HCT116 (cell line): ENCODE measurements at regions not wholly inside any gene's neighbourhood (a gene's known extent, or its start where the extent isn't known, plus 50 kb on each side); places are given as distances from the start of the nearest gene placed in this dataset.

Source experiments
- ATAC-seq: fragments of 200-7000 bp; cut with Tn5 transposase; 2 replicates; pipeline ENCODE4 v1.9.1; 2020; ENCODE audit warnings: mild to moderate bottlenecking, moderate library complexity
- BruUV-seq: library from RNA; stranded (reverse); fragments of 400-500 nt; replicated peaks from 2 replicates; lab custom pipeline; 2021; lab: Mats Ljungman, UMichigan
- CTCF ChIA-PET: fragments of 300-600 bp; sonication (Branson Sonifier 250); formaldehyde crosslinking; loops from one replicate; lab custom pipeline; 2021; ENCODE audit warnings: antibody characterized with exemption; lab: Charles Lee
- POLR2A ChIA-PET: fragments of 300-600, 350-600 bp; sonication (Branson Sonifier 250); formaldehyde crosslinking; loops from one replicate; lab custom pipeline; 2021; ENCODE audit warnings: antibody characterized with exemption; lab: Charles Lee
- RAD21 ChIA-PET, 2 experiments: fragments of 300-600 bp; sonication (Branson Sonifier 250); formaldehyde crosslinking; loops; one replicate each; lab custom pipeline; 2023; ENCODE audit warnings: low total read pairs in 2 of 2; ENCODE audit not compliant: uncharacterized antibody in 2 of 2, unreplicated experiment in 2 of 2, low non-redundant PET in 1 of 2; lab: Charles Lee
- DNase-seq: peaks from one replicate; pipeline ENCODE4 v3.0.0-alpha.2; 2010; ENCODE audit warnings: low read depth, low spot score
- H2AFZ ChIP-seq: fragments of 200-600 bp; shearing (Covaris generic), sonication (generic); 2 replicates; pipeline ENCODE4 v1.6.1; 2017; ENCODE audit warnings: low read depth, mixed run types, mixed read lengths, antibody characterized with exemption, low read length; ENCODE audit not compliant: poor library complexity, severe bottlenecking
- H3K27ac ChIP-seq: 2 replicates; pipeline ENCODE4 v1.5.1; 2012; ENCODE audit warnings: low read depth, low read length
- H3K27me3 ChIP-seq: fragments of 200-600 bp; sonication (generic); 2 replicates; pipeline ENCODE4 v1.6.1; 2016; ENCODE audit warnings: mixed run types, low read length, mixed read lengths; ENCODE audit not compliant: insufficient read depth
- H3K36me3 ChIP-seq, 2 experiments: fragments of 200-500 bp in 1 of 2; fragments of 200-600 bp in 1 of 2; sonication (Bioruptor generic) in 1 of 2; sonication (generic) in 1 of 2; 2 replicates each; pipeline versions ENCODE4 v1.5.1 to v1.6.1; 2014 to 2016; ENCODE audit warnings: low read length in 2 of 2, inconsistent platforms in 1 of 2, mixed read lengths in 1 of 2, mixed run types in 1 of 2; ENCODE audit not compliant: insufficient read depth in 2 of 2, control insufficient read depth in 1 of 2
- H3K4me1 ChIP-seq, 2 experiments: fragments of 200-600 bp in 1 of 2; sonication (generic) in 1 of 2; 2 replicates each; pipeline versions ENCODE4 v1.5.1 to v1.6.1; 2012 to 2017; ENCODE audit warnings: low read length in 2 of 2, inconsistent platforms in 1 of 2, mild to moderate bottlenecking in 1 of 2, mixed read lengths in 1 of 2, mixed run types in 1 of 2, moderate library complexity in 1 of 2; ENCODE audit not compliant: insufficient read depth in 2 of 2, control insufficient read depth in 1 of 2
- H3K4me2 ChIP-seq: fragments of 200-600 bp; sonication (generic); 2 replicates; pipeline ENCODE4 v1.6.1; 2017; ENCODE audit warnings: mixed run types, low read length, mixed read lengths
- H3K4me3 ChIP-seq, 2 experiments: fragments of 200-600 bp in 1 of 2; sonication (generic) in 1 of 2; replicated peaks in 1 of 2; 2 replicates each; pipeline ENCODE4 v1.5.1; 2011 to 2016; ENCODE audit warnings: low read length in 2 of 2, control low read depth in 1 of 2, low read depth in 1 of 2, mild to moderate bottlenecking in 1 of 2, mixed read lengths in 1 of 2, mixed run types in 1 of 2
- H3K79me2 ChIP-seq: fragments of 200-600 bp; sonication (generic); 2 replicates; pipeline ENCODE4 v1.6.1; 2017; ENCODE audit warnings: mild to moderate bottlenecking, mixed run types, low read length, moderate library complexity, mixed read lengths; ENCODE audit not compliant: insufficient read depth
- H3K9ac ChIP-seq: fragments of 200-600 bp; sonication (generic); 2 replicates; pipeline ENCODE4 v1.6.1; 2016; ENCODE audit warnings: low read length, mixed read lengths
- H3K9me2 ChIP-seq: fragments of 200-600 bp; sonication (generic), shearing (Covaris generic); 2 replicates; pipeline ENCODE4 v1.6.1; 2017; ENCODE audit warnings: mixed run types, mild to moderate bottlenecking, moderate library complexity; ENCODE audit not compliant: insufficient read depth
- H3K9me3 ChIP-seq, 2 experiments: fragments of 200-500 bp in 1 of 2; fragments of 200-600 bp in 1 of 2; sonication (Bioruptor generic) in 1 of 2; sonication (generic) in 1 of 2; 2 replicates each; pipeline ENCODE4 v1.6.1; 2014 to 2017; ENCODE audit warnings: low read length in 2 of 2, mixed read lengths in 2 of 2, inconsistent platforms in 1 of 2, low read depth in 1 of 2, mild to moderate bottlenecking in 1 of 2, mixed run types in 1 of 2, moderate library complexity in 1 of 2; ENCODE audit not compliant: control insufficient read depth in 1 of 2, insufficient read depth in 1 of 2
- H4K20me1 ChIP-seq: fragments of 200-600 bp; sonication (generic), shearing (Covaris generic); 2 replicates; pipeline ENCODE4 v1.6.1; 2017; ENCODE audit warnings: mixed run types, mild to moderate bottlenecking, moderate library complexity; ENCODE audit not compliant: insufficient read depth
- ATF3 ChIP-seq: IDR thresholded peaks from 2 replicates; pipeline ENCODE4 v1.6.1; 2012
- CBX3 ChIP-seq: IDR thresholded peaks from 2 replicates; pipeline ENCODE4 v1.6.1; 2012; ENCODE audit warnings: low read depth
- CEBPB ChIP-seq: IDR thresholded peaks from 2 replicates; pipeline ENCODE4 v1.6.1; 2012; ENCODE audit warnings: low read depth
- EGR1 ChIP-seq: IDR thresholded peaks from 2 replicates; pipeline ENCODE4 v1.6.1; 2012; ENCODE audit warnings: low read depth
- POLR2A ChIP-seq: IDR thresholded peaks from 2 replicates; pipeline ENCODE4 v1.7.0; 2011; ENCODE audit warnings: borderline replicate concordance; ENCODE audit not compliant: insufficient read depth, insufficient read length; ENCODE audit errors: extremely low read depth
- POLR2AphosphoS5 ChIP-seq: IDR thresholded peaks from 2 replicates; pipeline ENCODE4 v1.6.1; 2011; ENCODE audit warnings: mild to moderate bottlenecking, low read depth, low read length, moderate library complexity
- RAD21 ChIP-seq: IDR thresholded peaks from 2 replicates; pipeline ENCODE4 v1.6.1; 2012; ENCODE audit warnings: low read depth, mild to moderate bottlenecking
- SIN3A ChIP-seq: IDR thresholded peaks from 2 replicates; pipeline ENCODE4 v1.6.1; 2012; ENCODE audit warnings: low read depth
- SP1 ChIP-seq: IDR thresholded peaks from 2 replicates; pipeline ENCODE4 v1.6.1; 2012; ENCODE audit warnings: low read depth
- TCF7L2 ChIP-seq: IDR thresholded peaks from 2 replicates; pipeline ENCODE4 v1.7.0; 2011; ENCODE audit warnings: borderline replicate concordance, inconsistent platforms; ENCODE audit not compliant: insufficient read depth, insufficient read length; ENCODE audit errors: extremely low read depth
- YY1 ChIP-seq: IDR thresholded peaks from 2 replicates; pipeline ENCODE4 v1.6.1; 2011; ENCODE audit warnings: low read length, low read depth, moderate library complexity, mild to moderate bottlenecking; ENCODE audit not compliant: insufficient replicate concordance; ENCODE audit errors: extremely low read depth
- ZBTB33 ChIP-seq: IDR thresholded peaks from 2 replicates; pipeline ENCODE4 v1.6.1; 2011; ENCODE audit warnings: mild to moderate bottlenecking, low read length, moderate library complexity; ENCODE audit not compliant: insufficient replicate concordance; ENCODE audit errors: extremely low read depth
- ZNF274 ChIP-seq: fragments of 200-500 bp; sonication (Bioruptor generic); IDR thresholded peaks from 2 replicates; pipeline ENCODE4 v1.6.1; 2014; ENCODE audit warnings: mild to moderate bottlenecking, low read depth, low read length, inconsistent platforms
- intact Hi-C: fragments of 100-400 bp; cut with micrococcal nuclease; formaldehyde crosslinking; loops from 2 replicates; pipeline ENCODE4 v1.10.0; 2022
- TF ChIP-seq, protein P1 (sequence below): IDR thresholded peaks from 2 replicates; pipeline ENCODE4 v1.6.1; 2012
- TF ChIP-seq, protein P2 (sequence below): IDR thresholded peaks from 2 replicates; pipeline ENCODE4 v1.6.1; 2012; ENCODE audit warnings: low read depth

- no TSS peak for BruUV-seq
- ChIA-PET POLR2A (no interaction called here), CTCF (no interaction called here), RAD21 (no interaction called here)
- Histone ChIP-seq H3K4me2 (no peak overlapping the region), H2AFZ (no peak overlapping the region), H3K4me3 (no peak overlapping the region), H4K20me1 (no peaks in the 10 kb centered on the region), H3K9me3 (peaks cover 0 to 6% of the 10 kb centered on the region in 2 experiments; a peak in 1 of 4 replicates), H3K9ac (no peak overlapping the region), H3K36me3 (no peaks in the 10 kb centered on the region), H3K79me2 (no peaks in the 10 kb centered on the region), H3K9me2 (no peaks in the 10 kb centered on the region), H3K27me3 (no peaks in the 10 kb centered on the region), H3K4me1 (no peaks in the 10 kb centered on the region), H3K27ac (no peak overlapping the region)
- DNase-seq (no peak), ATAC-seq (no peak)
- intact Hi-C loops: no loop called here
- TF ChIP-seq CEBPB: no peak
These were observed 897.2 kb downstream of the ADGRL2 start for GRCh38 chr1:82697965-82698364.

DNA sequence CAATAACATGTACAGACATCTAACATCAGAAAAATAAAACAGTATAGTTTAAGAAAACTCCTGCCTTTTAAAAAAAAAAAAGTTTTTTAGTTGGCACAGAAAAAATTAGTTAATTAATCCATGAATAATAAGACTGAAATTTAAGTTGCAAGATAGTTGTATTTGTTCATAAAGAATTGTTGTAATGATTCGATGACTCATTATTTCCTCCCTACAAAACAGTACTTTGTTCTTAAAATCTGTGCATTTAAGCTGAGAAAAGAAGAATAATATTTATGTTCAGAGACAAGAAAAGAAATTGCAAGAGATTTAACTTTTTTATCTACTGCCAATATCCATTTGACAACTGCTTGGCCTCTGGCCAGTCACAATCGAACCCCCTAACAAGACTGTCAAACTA is 894.7 kb downstream of the ADGRL2 start:
- no peak for ATAC-seq
- Histone ChIP-seq H3K4me1 (no peaks in the 10 kb centered on the region), H2AFZ (no peak overlapping the region), H3K9ac (no peak overlapping the region), H3K27ac (no peak overlapping the region), H3K4me2 (no peak overlapping the region), H3K9me3 (no peaks in the 10 kb centered on the region; a peak in 1 of 4 replicates), H3K79me2 (no peaks in the 10 kb centered on the region), H3K27me3 (no peaks in the 10 kb centered on the region), H3K36me3 (no peaks in the 10 kb centered on the region), H4K20me1 (no peaks in the 10 kb centered on the region), H3K4me3 (no peak overlapping the region), H3K9me2 (no peaks in the 10 kb centered on the region)
- RAD21 ChIA-PET: no interaction called here
- intact Hi-C loops: no loop called here
- CTCF ChIA-PET: no interaction called here
- BruUV-seq: no TSS peak
- TF ChIP-seq ZNF274 (no peak), CBX3 (no peak), RAD21 (no peak), ZBTB33 (no peak), SIN3A (no peak), EGR1 (no peak), TCF7L2 (no peak), POLR2AphosphoS5 (no peak), ATF3 (no peak), POLR2A (no peak), YY1 (no peak), CEBPB (no peak), SP1 (no peak)
- TF ChIP-seq, protein P1, sequence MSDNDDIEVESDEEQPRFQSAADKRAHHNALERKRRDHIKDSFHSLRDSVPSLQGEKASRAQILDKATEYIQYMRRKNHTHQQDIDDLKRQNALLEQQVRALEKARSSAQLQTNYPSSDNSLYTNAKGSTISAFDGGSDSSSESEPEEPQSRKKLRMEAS: no peak
- TF ChIP-seq, protein P2, sequence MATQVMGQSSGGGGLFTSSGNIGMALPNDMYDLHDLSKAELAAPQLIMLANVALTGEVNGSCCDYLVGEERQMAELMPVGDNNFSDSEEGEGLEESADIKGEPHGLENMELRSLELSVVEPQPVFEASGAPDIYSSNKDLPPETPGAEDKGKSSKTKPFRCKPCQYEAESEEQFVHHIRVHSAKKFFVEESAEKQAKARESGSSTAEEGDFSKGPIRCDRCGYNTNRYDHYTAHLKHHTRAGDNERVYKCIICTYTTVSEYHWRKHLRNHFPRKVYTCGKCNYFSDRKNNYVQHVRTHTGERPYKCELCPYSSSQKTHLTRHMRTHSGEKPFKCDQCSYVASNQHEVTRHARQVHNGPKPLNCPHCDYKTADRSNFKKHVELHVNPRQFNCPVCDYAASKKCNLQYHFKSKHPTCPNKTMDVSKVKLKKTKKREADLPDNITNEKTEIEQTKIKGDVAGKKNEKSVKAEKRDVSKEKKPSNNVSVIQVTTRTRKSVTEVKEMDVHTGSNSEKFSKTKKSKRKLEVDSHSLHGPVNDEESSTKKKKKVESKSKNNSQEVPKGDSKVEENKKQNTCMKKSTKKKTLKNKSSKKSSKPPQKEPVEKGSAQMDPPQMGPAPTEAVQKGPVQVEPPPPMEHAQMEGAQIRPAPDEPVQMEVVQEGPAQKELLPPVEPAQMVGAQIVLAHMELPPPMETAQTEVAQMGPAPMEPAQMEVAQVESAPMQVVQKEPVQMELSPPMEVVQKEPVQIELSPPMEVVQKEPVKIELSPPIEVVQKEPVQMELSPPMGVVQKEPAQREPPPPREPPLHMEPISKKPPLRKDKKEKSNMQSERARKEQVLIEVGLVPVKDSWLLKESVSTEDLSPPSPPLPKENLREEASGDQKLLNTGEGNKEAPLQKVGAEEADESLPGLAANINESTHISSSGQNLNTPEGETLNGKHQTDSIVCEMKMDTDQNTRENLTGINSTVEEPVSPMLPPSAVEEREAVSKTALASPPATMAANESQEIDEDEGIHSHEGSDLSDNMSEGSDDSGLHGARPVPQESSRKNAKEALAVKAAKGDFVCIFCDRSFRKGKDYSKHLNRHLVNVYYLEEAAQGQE: no peak
- POLR2A ChIA-PET: no interaction called here
- no peak for DNase-seq
